Pons (tissue), 1 donor: ENCODE measurements at regions not wholly inside any gene's neighbourhood (a gene's known extent, or its start where the extent isn't known, plus 50 kb on each side); places are given as distances from the start of the nearest gene placed in this dataset.

Experiments used
- DNase-seq: peaks from one replicate; pipeline ENCODE4 v3.0.0-alpha.2; 2016; ENCODE audit warnings: low spot score

GRCh38 chr4:36493251-36493650 is 211.8 kb downstream of the DTHD1 start:
- DNase-seq, result no peak

- DNase-seq, result no peak
These were observed 212.6 kb downstream of the DTHD1 start for GRCh38 chr4:36494016-36494415.

GRCh38 chr4:36494747-36495146 is 213.3 kb downstream of the DTHD1 start:
- DNase-seq, result no peak

GRCh38 chr4:36502350-36502749 is 220.9 kb downstream of the DTHD1 start:
- no peak for DNase-seq

GRCh38 chr4:36508394-36508793 is 227.0 kb downstream of the DTHD1 start:
- no peak for DNase-seq

GRCh38 chr4:36509845-36510244 is 228.4 kb downstream of the DTHD1 start:
- DNase-seq, result no peak

- no peak for DNase-seq
These were observed 230.4 kb downstream of the DTHD1 start for GRCh38 chr4:36511785-36512184.

GRCh38 chr4:36516522-36517095 is 235.2 kb downstream of the DTHD1 start:
- no peak for DNase-seq

GRCh38 chr4:36523182-36523581 is 241.8 kb downstream of the DTHD1 start:
- DNase-seq, result no peak

- no peak for DNase-seq
These were observed 251.4 kb downstream of the DTHD1 start for GRCh38 chr4:36532670-36533379.

GRCh38 chr4:36533944-36534343 is 252.5 kb downstream of the DTHD1 start:
- no peak for DNase-seq

- no peak for DNase-seq
These were observed 266.0 kb downstream of the DTHD1 start for GRCh38 chr4:36547383-36547782.

- no peak for DNase-seq
These were observed 267.8 kb downstream of the DTHD1 start for GRCh38 chr4:36549252-36549651.

- DNase-seq, result no peak
These were observed 268.6 kb downstream of the DTHD1 start for GRCh38 chr4:36549992-36550391.

GRCh38 chr4:36551697-36552214 is 270.3 kb downstream of the DTHD1 start:
- no peak for DNase-seq

GRCh38 chr4:36553029-36553428 is 271.6 kb downstream of the DTHD1 start:
- no peak for DNase-seq

GRCh38 chr4:36553453-36553852 is 272.0 kb downstream of the DTHD1 start:
- no peak for DNase-seq

GRCh38 chr4:36556984-36557383 is 275.6 kb downstream of the DTHD1 start:
- DNase-seq, result no peak

- no peak for DNase-seq
These were observed 287.2 kb downstream of the DTHD1 start for GRCh38 chr4:36568575-36568974.

- DNase-seq, result no peak
These were observed 292.0 kb downstream of the DTHD1 start for GRCh38 chr4:36573441-36573840.

- no peak for DNase-seq
These were observed 293.4 kb downstream of the DTHD1 start for GRCh38 chr4:36574816-36575215.

- no peak for DNase-seq
These were observed 300.8 kb downstream of the DTHD1 start for GRCh38 chr4:36582198-36582597.

- no peak for DNase-seq
These were observed 306.6 kb downstream of the DTHD1 start for GRCh38 chr4:36587909-36588472.
